HepG2 (cell line): ENCODE measurements at regions not wholly inside any gene's neighbourhood (a gene's known extent, or its start where the extent isn't known, plus 50 kb on each side); places are given as distances from the start of the nearest gene placed in this dataset.

Experiments
- ATAC-seq: fragments of 200-7000 bp; cut with Tn5 transposase; 3 replicates; pipeline ENCODE4 v1.9.1; 2020; ENCODE audit warnings: mild to moderate bottlenecking, moderate library complexity
- BruUV-seq: library from RNA; stranded (reverse); fragments of 400-500 nt; replicated peaks from 2 replicates; lab custom pipeline; 2021; lab: Mats Ljungman, UMichigan
- CTCF ChIA-PET: fragments of 300-600 bp; formaldehyde crosslinking; extraction: SDS; loops from one replicate; lab custom pipeline; 2021; ENCODE audit warnings: low total read pairs, inconsistent platforms, low intra/inter-chr PET ratio; lab: Yijun Ruan, JAX
- POLR2A ChIA-PET: fragments of 350-600 bp; sonication (Branson Sonifier 250); formaldehyde crosslinking; loops from one replicate; lab custom pipeline; 2020; ENCODE audit warnings: antibody characterized with exemption, inconsistent platforms; lab: Yijun Ruan, JAX
- DNase-seq: peaks from one replicate; pipeline ENCODE4 v3.0.0-alpha.2; 2015; ENCODE audit warnings: low spot score
- FAIRE-seq: peaks from 3 replicates; lab custom pipeline; 2011; peaks lifted over from hg19 to GRCh38; lab: Jason Lieb, UNC
- H2AFZ ChIP-seq: one replicate; pipeline ENCODE4 v1.6.1; 2011; ENCODE audit warnings: low read length, inconsistent platforms
- H3K27ac ChIP-seq: fragments of 300-600 bp; 3 replicates; pipeline ENCODE4 v1.8.0; 2011; ENCODE audit warnings: mixed run types, mild to moderate bottlenecking, mixed read lengths, low read length, inconsistent platforms; ENCODE audit not compliant: insufficient read depth; ENCODE audit errors: extremely low read length
- H3K27me3 ChIP-seq, 2 experiments: fragments of 200-600 bp in 1 of 2; 2 replicates in 1 of 2; 3 replicates in 1 of 2; pipeline versions ENCODE4 v1.6.0 to v1.8.0; 2011; ENCODE audit warnings: low read length in 2 of 2, mild to moderate bottlenecking in 2 of 2, moderate library complexity in 2 of 2, inconsistent platforms in 1 of 2; ENCODE audit not compliant: insufficient read depth in 2 of 2, control insufficient read depth in 1 of 2
- H3K36me3 ChIP-seq, 2 experiments: fragments of 200-600 bp in 1 of 2; replicated peaks in 1 of 2; 2 replicates in 1 of 2; 3 replicates in 1 of 2; pipeline versions ENCODE4 v1.5.1 to v1.8.0; 2011; ENCODE audit warnings: low read length in 2 of 2, inconsistent platforms in 1 of 2; ENCODE audit not compliant: insufficient read depth in 2 of 2, control insufficient read depth in 1 of 2
- H3K4me1 ChIP-seq: 2 replicates; pipeline ENCODE4 v1.5.1; 2012; ENCODE audit warnings: low read length, inconsistent platforms; ENCODE audit not compliant: insufficient read depth
- H3K4me2 ChIP-seq: 2 replicates; pipeline ENCODE4 v1.6.0; 2011; ENCODE audit warnings: low read depth, low read length, inconsistent platforms
- H3K4me3 ChIP-seq, 3 experiments: fragments of 200-600 bp in 1 of 3; sonication (generic), shearing (Covaris generic) in 1 of 3; replicated peaks in 1 of 3; 2 replicates each; pipeline ENCODE4 v1.5.1; 2011 to 2016; ENCODE audit warnings: low read length in 3 of 3, inconsistent platforms in 2 of 3, low read depth in 2 of 3, mild to moderate bottlenecking in 2 of 3, control low read depth in 1 of 3, mixed read lengths in 1 of 3; ENCODE audit not compliant: insufficient read depth in 1 of 3
- H3K79me2 ChIP-seq: one replicate; pipeline ENCODE4 v1.6.1; 2011; ENCODE audit warnings: low read length, inconsistent platforms; ENCODE audit not compliant: insufficient read depth
- H3K9ac ChIP-seq: 2 replicates; pipeline ENCODE4 v1.6.0; 2011; ENCODE audit warnings: mild to moderate bottlenecking, low read depth, low read length, inconsistent platforms; ENCODE audit not compliant: insufficient read depth
- H3K9me3 ChIP-seq: 2 replicates; pipeline ENCODE4 v1.5.1; 2012; ENCODE audit warnings: mild to moderate bottlenecking, low read length
- H4K20me1 ChIP-seq: 2 replicates; pipeline ENCODE4 v1.6.0; 2011; ENCODE audit warnings: inconsistent platforms, mild to moderate bottlenecking, low read length, moderate library complexity; ENCODE audit not compliant: insufficient read depth
- CEBPB ChIP-seq: IDR thresholded peaks from 2 replicates; pipeline ENCODE4 v1.6.1; 2011; ENCODE audit warnings: low read depth, low read length, improper control_type of control experiment, borderline replicate concordance
- DMAP1 ChIP-seq: IDR thresholded peaks from 2 replicates; pipeline ENCODE4 v1.6.1; 2016
- HNF4G ChIP-seq, 2 experiments: sonication (generic) in 1 of 2; formaldehyde crosslinking in 1 of 2; IDR thresholded peaks; 2 replicates each; pipeline versions ENCODE4 v1.4.0 to v1.6.1; 2011 to 2020; ENCODE audit warnings: borderline replicate concordance in 2 of 2, low read depth in 2 of 2, mild to moderate bottlenecking in 2 of 2, low read length in 1 of 2, missing genetic modification reagents in 1 of 2, moderate library complexity in 1 of 2
- JUN ChIP-seq: sonication (generic); formaldehyde crosslinking; IDR thresholded peaks from 2 replicates; pipeline ENCODE4 v1.4.0; 2020; ENCODE audit warnings: mild to moderate bottlenecking, missing genetic modification reagents
- NAIF1 ChIP-seq: sonication (generic); formaldehyde crosslinking; IDR thresholded peaks from 2 replicates; pipeline ENCODE4 v1.5.0; 2020; ENCODE audit warnings: mild to moderate bottlenecking, missing genetic modification reagents, borderline replicate concordance
- RBM22 ChIP-seq: fragments of 200-400 bp; formaldehyde crosslinking; optimal IDR thresholded peaks from 2 replicates; pipeline ENCODE3; 2017; ENCODE audit warnings: mild to moderate bottlenecking, low read length, moderate library complexity
- SRSF1 ChIP-seq: fragments of 200-400 bp; formaldehyde crosslinking; optimal IDR thresholded peaks from 2 replicates; pipeline ENCODE3; 2017; ENCODE audit warnings: mild to moderate bottlenecking, low read depth, low read length, moderate library complexity
- SRY ChIP-seq: sonication (generic); formaldehyde crosslinking; IDR thresholded peaks from 2 replicates; pipeline ENCODE4 v1.8.0; 2022; ENCODE audit warnings: mild to moderate bottlenecking, missing genetic modification reagents
- ZBTB38 ChIP-seq: sonication (generic); formaldehyde crosslinking; IDR thresholded peaks from 2 replicates; pipeline ENCODE4 v1.5.1; 2020; ENCODE audit warnings: mild to moderate bottlenecking, missing genetic modification reagents
- ZFYVE20 ChIP-seq: sonication (generic); formaldehyde crosslinking; IDR thresholded peaks from 2 replicates; pipeline ENCODE4 v1.8.0; 2023; ENCODE audit warnings: low read depth, mild to moderate bottlenecking, moderate library complexity, missing genetic modification reagents, borderline replicate concordance
- ZKSCAN8 ChIP-seq: IDR thresholded peaks from 2 replicates; pipeline ENCODE4 v1.6.1; 2016; ENCODE audit warnings: borderline replicate concordance, missing genetic modification reagents, missing compliant biosample characterization
- ZNF180 ChIP-seq: sonication (generic); formaldehyde crosslinking; IDR thresholded peaks from 2 replicates; pipeline ENCODE4 v1.4.0; 2020; ENCODE audit warnings: low read depth, missing genetic modification reagents, borderline replicate concordance
- ZNF816 ChIP-seq: sonication (generic); formaldehyde crosslinking; IDR thresholded peaks from 2 replicates; pipeline ENCODE4 v1.8.0; 2022; ENCODE audit warnings: missing genetic modification reagents, mild to moderate bottlenecking, borderline replicate concordance
- ZSCAN12 ChIP-seq: sonication (generic); formaldehyde crosslinking; IDR thresholded peaks from 2 replicates; pipeline ENCODE4 v1.9.0; 2021; ENCODE audit warnings: mild to moderate bottlenecking, missing genetic modification reagents
- ZSCAN22 ChIP-seq: sonication (generic); formaldehyde crosslinking; IDR thresholded peaks from 2 replicates; pipeline ENCODE4 v1.4.0; 2020; ENCODE audit warnings: mild to moderate bottlenecking, missing genetic modification reagents
- WGBS: methylation state at CpG from one replicate; pipeline ENCODE4 v1.1.6; 2017; ENCODE audit warnings: low lambda C conversion rate; 5-methylcytosine and 5-hydroxymethylcytosine counted together
- in situ Hi-C: cut with HindIII; loops from 2 replicates; pipeline ENCODE4 v1.10.0; 2017; ENCODE audit warnings: low pct_unique_long_range_greater_than_20kb; ENCODE audit not compliant: extremely low pct_ligation_motif_present
- intact Hi-C: fragments of 100-400 bp; cut with micrococcal nuclease; formaldehyde crosslinking; loops from one replicate; pipeline ENCODE4 v1.10.0; 2022; ENCODE audit not compliant: unreplicated experiment
- TF ChIP-seq, protein P1 (sequence below): sonication (generic); formaldehyde crosslinking; IDR thresholded peaks from 2 replicates; pipeline ENCODE4 v1.4.0; 2020; ENCODE audit warnings: mild to moderate bottlenecking, missing genetic modification reagents
- TF ChIP-seq, protein P2 (sequence below): sonication (generic); formaldehyde crosslinking; IDR thresholded peaks from 2 replicates; pipeline ENCODE4 v1.4.0; 2020; ENCODE audit warnings: missing genetic modification reagents
- TF ChIP-seq, protein P3 (sequence below): sonication (generic); formaldehyde crosslinking; IDR thresholded peaks from 2 replicates; pipeline ENCODE4 v1.4.0; 2020; ENCODE audit warnings: missing genetic modification reagents

DNA sequence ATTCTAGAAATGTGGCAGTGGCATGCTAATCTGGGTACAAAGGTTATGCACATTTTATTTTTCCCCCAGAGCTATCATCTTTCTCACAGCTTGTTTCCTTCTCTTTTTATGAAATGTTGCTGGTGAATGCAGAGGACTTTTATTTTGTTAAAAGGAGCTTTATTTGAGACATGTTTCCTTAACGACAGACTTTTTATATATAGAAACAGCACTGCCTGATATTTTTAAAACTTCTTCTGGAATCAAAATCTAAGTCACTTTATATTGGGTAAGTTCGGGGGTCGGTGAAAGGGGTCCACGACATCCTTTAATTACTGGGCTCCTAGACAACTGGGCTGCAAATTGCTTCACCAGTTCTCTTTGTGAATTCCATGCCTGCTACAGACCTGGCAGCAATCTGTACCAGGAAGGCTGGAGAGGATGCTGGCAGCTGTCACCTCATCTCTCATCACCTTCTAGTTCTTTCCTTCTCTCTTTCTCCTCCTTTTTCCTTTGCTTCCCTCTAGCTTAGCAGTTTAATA is 464.7 kb downstream of the PDCD6IP start:
- POLR2A ChIA-PET = no interaction called here
- no peak overlapping the region for H2AFZ ChIP-seq
- intact Hi-C loops (loop anchor here (5.0 kb wide), 2 partner anchors 281 to 1684 kb away; no protein-coding TSS in a partner anchor), in situ Hi-C loops (no loop called here)
- no peak overlapping the region for H3K4me3 ChIP-seq
- H3K9ac ChIP-seq = no peak overlapping the region
- 0% methylated on average over 4 of the region's 4 CpGs for WGBS
- H3K27me3 ChIP-seq = no peaks in the 10 kb centered on the region
- H3K27ac ChIP-seq = no peak overlapping the region
- no peaks in the 10 kb centered on the region for H3K36me3 ChIP-seq
- no peak for FAIRE-seq
- CTCF ChIA-PET = no interaction called here
- BruUV-seq = no TSS peak
- no peak for TF ChIP-seq ZNF180 (CRISPR knock-in tag)
- TF ChIP-seq, protein P1, sequence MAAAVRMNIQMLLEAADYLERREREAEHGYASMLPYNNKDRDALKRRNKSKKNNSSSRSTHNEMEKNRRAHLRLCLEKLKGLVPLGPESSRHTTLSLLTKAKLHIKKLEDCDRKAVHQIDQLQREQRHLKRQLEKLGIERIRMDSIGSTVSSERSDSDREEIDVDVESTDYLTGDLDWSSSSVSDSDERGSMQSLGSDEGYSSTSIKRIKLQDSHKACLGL (CRISPR knock-in tag) = no peak
- TF ChIP-seq DMAP1 (CRISPR knock-in tag) = no peak
- TF ChIP-seq CEBPB = no peak
- TF ChIP-seq JUN (CRISPR knock-in tag) = no peak
- no peak for TF ChIP-seq RBM22
- no peak for TF ChIP-seq ZFYVE20
- TF ChIP-seq ZSCAN12 (CRISPR knock-in tag) = no peak
- no peak for TF ChIP-seq ZSCAN22
- no peak for TF ChIP-seq SRY (CRISPR knock-in tag)
- no peak for TF ChIP-seq ZBTB38 (CRISPR knock-in tag)
- TF ChIP-seq ZKSCAN8 (CRISPR knock-in tag) = no peak
- TF ChIP-seq, protein P2, sequence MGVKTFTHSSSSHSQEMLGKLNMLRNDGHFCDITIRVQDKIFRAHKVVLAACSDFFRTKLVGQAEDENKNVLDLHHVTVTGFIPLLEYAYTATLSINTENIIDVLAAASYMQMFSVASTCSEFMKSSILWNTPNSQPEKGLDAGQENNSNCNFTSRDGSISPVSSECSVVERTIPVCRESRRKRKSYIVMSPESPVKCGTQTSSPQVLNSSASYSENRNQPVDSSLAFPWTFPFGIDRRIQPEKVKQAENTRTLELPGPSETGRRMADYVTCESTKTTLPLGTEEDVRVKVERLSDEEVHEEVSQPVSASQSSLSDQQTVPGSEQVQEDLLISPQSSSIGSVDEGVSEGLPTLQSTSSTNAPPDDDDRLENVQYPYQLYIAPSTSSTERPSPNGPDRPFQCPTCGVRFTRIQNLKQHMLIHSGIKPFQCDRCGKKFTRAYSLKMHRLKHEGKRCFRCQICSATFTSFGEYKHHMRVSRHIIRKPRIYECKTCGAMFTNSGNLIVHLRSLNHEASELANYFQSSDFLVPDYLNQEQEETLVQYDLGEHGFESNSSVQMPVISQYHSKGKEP (CRISPR knock-in tag) = no peak
- no peak for TF ChIP-seq ZNF816 (CRISPR knock-in tag)
- TF ChIP-seq, protein P3, sequence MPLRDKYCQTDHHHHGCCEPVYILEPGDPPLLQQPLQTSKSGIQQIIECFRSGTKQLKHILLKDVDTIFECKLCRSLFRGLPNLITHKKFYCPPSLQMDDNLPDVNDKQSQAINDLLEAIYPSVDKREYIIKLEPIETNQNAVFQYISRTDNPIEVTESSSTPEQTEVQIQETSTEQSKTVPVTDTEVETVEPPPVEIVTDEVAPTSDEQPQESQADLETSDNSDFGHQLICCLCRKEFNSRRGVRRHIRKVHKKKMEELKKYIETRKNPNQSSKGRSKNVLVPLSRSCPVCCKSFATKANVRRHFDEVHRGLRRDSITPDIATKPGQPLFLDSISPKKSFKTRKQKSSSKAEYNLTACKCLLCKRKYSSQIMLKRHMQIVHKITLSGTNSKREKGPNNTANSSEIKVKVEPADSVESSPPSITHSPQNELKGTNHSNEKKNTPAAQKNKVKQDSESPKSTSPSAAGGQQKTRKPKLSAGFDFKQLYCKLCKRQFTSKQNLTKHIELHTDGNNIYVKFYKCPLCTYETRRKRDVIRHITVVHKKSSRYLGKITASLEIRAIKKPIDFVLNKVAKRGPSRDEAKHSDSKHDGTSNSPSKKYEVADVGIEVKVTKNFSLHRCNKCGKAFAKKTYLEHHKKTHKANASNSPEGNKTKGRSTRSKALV (CRISPR knock-in tag) = no peak
- no peak for TF ChIP-seq NAIF1 (CRISPR knock-in tag)
- TF ChIP-seq SRSF1 = no peak
- no peak for TF ChIP-seq HNF4G (IDR thresholded peaks at IDR 0.05; ENCODE audit: borderline replicate concordance, low read depth, low read length)
- TF ChIP-seq HNF4G (CRISPR knock-in tag; IDR thresholded peaks at IDR 0.05; ENCODE audit: borderline replicate concordance, low read depth) = no peak
- H3K4me2 ChIP-seq = no peak overlapping the region
- no peaks in the 10 kb centered on the region for H3K9me3 ChIP-seq
- DNase-seq = no peak
- no peaks in the 10 kb centered on the region for H3K79me2 ChIP-seq
- no peak for ATAC-seq
- no peaks in the 10 kb centered on the region for H3K4me1 ChIP-seq
- no peaks in the 10 kb centered on the region for H4K20me1 ChIP-seq
